EL (cell line): ENCODE measurements at regions not wholly inside any gene's neighbourhood (a gene's known extent, or its start where the extent isn't known, plus 50 kb on each side); places are given as distances from the start of the nearest gene placed in this dataset.
A peak's percentile ranks its signal among the peaks of the same experiment; 100 is the strongest.

ENCODE experiments used
- DNase-seq: peaks from one replicate; pipeline ENCODE4 v3.0.0-alpha.2; 2016

- no peak for DNase-seq
Measured at GRCh38 chr3:159559771-159560170, 428.9 kb upstream of the IL12A start.

- no peak for DNase-seq
Measured at GRCh38 chr3:159560214-159560979, 428.2 kb upstream of the IL12A start.

GRCh38 chr3:159565313-159565712 lies 423.3 kb upstream of the IL12A start:
- no peak for DNase-seq

GRCh38 chr3:159583662-159584061 lies 405.0 kb upstream of the IL12A start:
- DNase-seq, result peak; percentile 65

- peak; percentile 31 for DNase-seq
Measured at GRCh38 chr3:159584421-159584820, 404.2 kb upstream of the IL12A start.

- DNase-seq, result peak; percentile 77
Measured at GRCh38 chr3:159586571-159587202, 401.9 kb upstream of the IL12A start.

- no peak for DNase-seq
Measured at GRCh38 chr3:159593927-159594605, 394.6 kb upstream of the IL12A start.

GRCh38 chr3:159600291-159600690 lies 388.3 kb upstream of the IL12A start:
- DNase-seq, result no peak

GRCh38 chr3:159604151-159604581 lies 384.5 kb upstream of the IL12A start:
- DNase-seq, result peak; percentile 65

GRCh38 chr3:159605101-159605500 lies 383.5 kb upstream of the IL12A start:
- DNase-seq, result no peak

- no peak for DNase-seq
Measured at GRCh38 chr3:159605776-159606175, 382.9 kb upstream of the IL12A start.

GRCh38 chr3:159607856-159608255 lies 380.8 kb upstream of the IL12A start:
- no peak for DNase-seq

GRCh38 chr3:159608311-159608710 lies 380.3 kb upstream of the IL12A start:
- no peak for DNase-seq

- peak; percentile 63 for DNase-seq
Measured at GRCh38 chr3:159609625-159610024, 379.0 kb upstream of the IL12A start.

- peak; percentile 71 for DNase-seq
Measured at GRCh38 chr3:159616234-159616825, 372.3 kb upstream of the IL12A start.

- peak; percentile 67 for DNase-seq
Measured at GRCh38 chr3:159619341-159619885, 369.2 kb upstream of the IL12A start.

GRCh38 chr3:159620281-159620680 lies 368.4 kb upstream of the IL12A start:
- DNase-seq, result peak; percentile 39

- DNase-seq, result peak; percentile 87
Measured at GRCh38 chr3:159620873-159621272, 367.8 kb upstream of the IL12A start.

GRCh38 chr3:159624616-159625015 lies 364.0 kb upstream of the IL12A start:
- DNase-seq, result no peak

- no peak for DNase-seq
Measured at GRCh38 chr3:159625594-159625993, 363.0 kb upstream of the IL12A start.

GRCh38 chr3:159626598-159626997 lies 362.0 kb upstream of the IL12A start:
- no peak for DNase-seq

GRCh38 chr3:159627229-159627628 lies 361.4 kb upstream of the IL12A start:
- peak; percentile 29 for DNase-seq

- DNase-seq, result no peak
Measured at GRCh38 chr3:159627634-159628033, 361.0 kb upstream of the IL12A start.
